ENCODE measurements at regions not wholly inside any gene's neighbourhood (a gene's known extent, or its start where the extent isn't known, plus 50 kb on each side); places are given as distances from the start of the nearest gene placed in this dataset.

- no peak for DNase-seq
These were observed 363.8 kb upstream of the TMEM132C start for GRCh38 chr12:127903146-127903545.

- DNase-seq, result no peak
These were observed 357.9 kb upstream of the TMEM132C start for GRCh38 chr12:127909041-127909440.

GRCh38 chr12:127911291-127911690 lies 355.7 kb upstream of the TMEM132C start:
- no peak for DNase-seq

- no peak for DNase-seq
These were observed 354.8 kb upstream of the TMEM132C start for GRCh38 chr12:127912035-127912665.

- no peak for DNase-seq
These were observed 343.5 kb upstream of the TMEM132C start for GRCh38 chr12:127923501-127923900.

GRCh38 chr12:127925971-127926370 lies 341.0 kb upstream of the TMEM132C start:
- DNase-seq, result peak; percentile 83

- DNase-seq, result no peak
These were observed 338.8 kb upstream of the TMEM132C start for GRCh38 chr12:127928178-127928577.

GRCh38 chr12:127928615-127929571 lies 338.1 kb upstream of the TMEM132C start:
- DNase-seq, result no peak

- no peak for DNase-seq
These were observed 336.8 kb upstream of the TMEM132C start for GRCh38 chr12:127930122-127930521.

GRCh38 chr12:127934409-127934808 lies 332.6 kb upstream of the TMEM132C start:
- no peak for DNase-seq

- DNase-seq, result no peak
These were observed 330.5 kb upstream of the TMEM132C start for GRCh38 chr12:127936463-127936862.

GRCh38 chr12:127941332-127941731 lies 325.6 kb upstream of the TMEM132C start:
- no peak for DNase-seq

GRCh38 chr12:127942981-127943380 lies 324.0 kb upstream of the TMEM132C start:
- no peak for DNase-seq

GRCh38 chr12:127943481-127944210 lies 323.3 kb upstream of the TMEM132C start:
- no peak for DNase-seq

- no peak for DNase-seq
These were observed 322.6 kb upstream of the TMEM132C start for GRCh38 chr12:127944211-127944899.

- no peak for DNase-seq
These were observed 309.8 kb upstream of the TMEM132C start for GRCh38 chr12:127957001-127957660.

GRCh38 chr12:127962303-127962702 lies 304.7 kb upstream of the TMEM132C start:
- no peak for DNase-seq

- no peak for DNase-seq
These were observed 303.0 kb upstream of the TMEM132C start for GRCh38 chr12:127963933-127964332.

- no peak for DNase-seq
These were observed 302.3 kb upstream of the TMEM132C start for GRCh38 chr12:127964717-127965116.

GRCh38 chr12:127966331-127966730 lies 300.6 kb upstream of the TMEM132C start:
- no peak for DNase-seq

GRCh38 chr12:127970491-127970890 lies 296.5 kb upstream of the TMEM132C start:
- no peak for DNase-seq

- DNase-seq, result no peak
These were observed 286.4 kb upstream of the TMEM132C start for GRCh38 chr12:127980585-127980984.

All from midbrain (tissue), 1 donor.